K562 (cell line): ENCODE measurements at regions not wholly inside any gene's neighbourhood (a gene's known extent, or its start where the extent isn't known, plus 50 kb on each side); places are given as distances from the start of the nearest gene placed in this dataset.
A peak's percentile ranks its signal among the peaks of the same experiment; 100 is the strongest.
"Not testable (repeated sequence)": the region's sequence is repeated elsewhere in the genome, so short reads cannot be mapped to it uniquely, and the experiment has no call there.

Source experiments
- AFF1 ChIP-seq, 2 experiments: fragments of 450-650 bp; IDR thresholded peaks; 2 replicates each; pipeline ENCODE4 v1.6.1; 2018; ENCODE audit warnings: mild to moderate bottlenecking in 2 of 2, low read depth in 1 of 2; ENCODE audit not compliant: partially characterized antibody in 2 of 2
- DDX20 ChIP-seq: fragments of 450-650 bp; IDR thresholded peaks from 2 replicates; pipeline ENCODE4 v1.6.1; 2016; ENCODE audit warnings: missing genetic modification characterization, low read depth, mild to moderate bottlenecking, missing compliant biosample characterization, moderate library complexity
- EHMT2 ChIP-seq: fragments of 450-650 bp; IDR thresholded peaks from 2 replicates; pipeline ENCODE4 v1.6.1; 2018; ENCODE audit warnings: antibody characterized with exemption
- GTF2A2 ChIP-seq: IDR thresholded peaks from 2 replicates; pipeline ENCODE4 v1.6.1; 2016; ENCODE audit warnings: mild to moderate bottlenecking, missing genetic modification characterization, missing compliant biosample characterization
- HEY1 ChIP-seq: fragments of 250-450 bp; sonication (Bioruptor Pico); IDR thresholded peaks from 2 replicates; pipeline ENCODE4 v1.5.0; 2020; ENCODE audit warnings: mild to moderate bottlenecking, moderate library complexity, borderline replicate concordance
- IFI16 ChIP-seq: fragments of 250-450 bp; sonication (Bioruptor Pico); IDR thresholded peaks from 2 replicates; pipeline ENCODE4 v2.1.2; 2022; ENCODE audit warnings: mild to moderate bottlenecking, inconsistent platforms
- MBD1 ChIP-seq: fragments of 250-450 bp; sonication (Bioruptor Pico); IDR thresholded peaks from 2 replicates; pipeline ENCODE4 v1.8.0; 2022; ENCODE audit warnings: inconsistent platforms
- MECOM ChIP-seq: fragments of 250-450 bp; sonication (Bioruptor Pico); IDR thresholded peaks from 2 replicates; pipeline ENCODE4 v1.8.0; 2022; ENCODE audit warnings: inconsistent platforms
- MTA3 ChIP-seq: fragments of 450-650 bp; formaldehyde crosslinking; IDR thresholded peaks from 2 replicates; pipeline ENCODE4 v1.6.1; 2017; ENCODE audit warnings: mild to moderate bottlenecking, borderline replicate concordance
- NR2C1 ChIP-seq, 2 experiments: fragments of 450-650 bp; IDR thresholded peaks; 2 replicates each; pipeline ENCODE4 v1.6.1; 2017; ENCODE audit warnings: mild to moderate bottlenecking in 2 of 2, antibody characterized with exemption in 1 of 2, inconsistent platforms in 1 of 2, missing compliant biosample characterization in 1 of 2, missing genetic modification characterization in 1 of 2
- PBX2 ChIP-seq, 2 experiments: IDR thresholded peaks in 1 of 2; conservative IDR thresholded peaks in 1 of 2; 2 replicates each; pipeline ENCODE4 v1.6.1; 2016; ENCODE audit warnings: low read depth in 2 of 2, mild to moderate bottlenecking in 1 of 2, missing compliant biosample characterization in 1 of 2, missing genetic modification characterization in 1 of 2, moderate library complexity in 1 of 2
- RHOXF2B ChIP-seq: fragments of 250-450 bp; sonication (Bioruptor Pico); conservative IDR thresholded peaks from 2 replicates; pipeline ENCODE4 v1.5.1; 2021
- SRF ChIP-seq, 2 experiments: fragments of 250-450, 450-650 bp in 1 of 2; sonication (Bioruptor Pico) in 1 of 2; sonication (generic) in 1 of 2; formaldehyde crosslinking; IDR thresholded peaks; 2 replicates each; pipeline versions ENCODE4 v1.5.0 to v1.5.1; 2020 to 2022; ENCODE audit warnings: mild to moderate bottlenecking in 1 of 2, missing genetic modification reagents in 1 of 2
- ZNF445 ChIP-seq: fragments of 250-450 bp; sonication (Bioruptor Pico); IDR thresholded peaks from 2 replicates; pipeline ENCODE4 v1.4.0; 2020; ENCODE audit warnings: low read depth, mild to moderate bottlenecking, moderate library complexity
- ZNF57 ChIP-seq: fragments of 450-650 bp; formaldehyde crosslinking; IDR thresholded peaks from 2 replicates; pipeline ENCODE4 v1.4.0; 2020; ENCODE audit warnings: mild to moderate bottlenecking, moderate library complexity
- ZNF583 ChIP-seq: fragments of 250-450 bp; sonication (Bioruptor Pico); IDR thresholded peaks from 2 replicates; pipeline ENCODE4 v1.4.0; 2020
- ZNF584 ChIP-seq: fragments of 200-800 bp; sonication (Bioruptor generic); IDR thresholded peaks from 2 replicates; pipeline ENCODE4 v1.6.1; 2016; ENCODE audit warnings: low read depth, mild to moderate bottlenecking, missing genetic modification characterization, missing compliant biosample characterization
- ZNF79 ChIP-seq: fragments of 250-450 bp; sonication (Bioruptor Pico); IDR thresholded peaks from 2 replicates; pipeline ENCODE4 v1.4.0; 2020; ENCODE audit warnings: low read depth, mild to moderate bottlenecking, moderate library complexity

GRCh38 chr7:106567204-106568001, 93.6 kb downstream of the CCDC71L start (continued):
- TF ChIP-seq PBX2 (CRISPR knock-in tag; IDR thresholded peaks at IDR 0.05; ENCODE audit: low read depth); NR2C1 (IDR thresholded peaks at IDR 0.05): not testable (repeated sequence)
- TF ChIP-seq PBX2 (tag; conservative IDR thresholded peaks at IDR 0.05; ENCODE audit: low read depth) (peak; percentile 6; the same call in 1 of the 2 replicates), DDX20 (tag) (peak; percentile 56; the same call in 1 of the 2 replicates), NR2C1 (tag; IDR thresholded peaks at IDR 0.05) (peak; percentile 71), ZNF583 (0 out of 2 replicates have a peak, but pooled peaks have one; percentile 80), RHOXF2B (CRISPR knock-in tag) (0 out of 2 replicates have a peak, but pooled peaks have one; percentile 66), ZNF79 (CRISPR knock-in tag) (peak; percentile 74), GTF2A2 (tag) (peak; percentile 79), MBD1 (CRISPR knock-in tag) (peak; percentile 84), HEY1 (peak; percentile 9; the same call in 1 of the 2 replicates), SRF (CRISPR knock-in tag; IDR thresholded peaks at IDR 0.05) (peak in 1 of 2 experiments; percentile 46; a peak in 1 of 4 replicates), MECOM (CRISPR knock-in tag) (peak; percentile 88), AFF1 (IDR thresholded peaks at IDR 0.05; ENCODE audit: low read depth in 1 of 2, partially characterized antibody in 2 of 2) (peak in 1 of 2 experiments; percentile 17), ZNF445 (CRISPR knock-in tag) (peak; percentile 72), MTA3 (0 out of 2 replicates have a peak, but pooled peaks have one; percentile 33), ZNF57 (CRISPR knock-in tag) (peak; percentile 98), EHMT2 (peak; percentile 39; the same call in 1 of the 2 replicates), IFI16 (CRISPR knock-in tag) (0 out of 2 replicates have a peak, but pooled peaks have one; percentile 77), ZNF584 (CRISPR knock-in tag) (peak; percentile 19; the same call in 1 of the 2 replicates)
